Head of caudate nucleus (tissue), 42 donors: ENCODE measurements at regions not wholly inside any gene's neighbourhood (a gene's known extent, or its start where the extent isn't known, plus 50 kb on each side); places are given as distances from the start of the nearest gene placed in this dataset.

Experiments used
- DNase-seq, 42 donors: peaks; one replicate each; pipeline versions ENCODE4 v3.0.0 to v3.0.0-alpha.2; 2020 to 2021; ENCODE audit warnings: mixed read lengths in 7 of 42
- intact Hi-C: fragments of 100-400 bp; cut with DNase I; formaldehyde crosslinking; loops from one replicate; pipeline ENCODE4 v1.15.0; 2022

DNA sequence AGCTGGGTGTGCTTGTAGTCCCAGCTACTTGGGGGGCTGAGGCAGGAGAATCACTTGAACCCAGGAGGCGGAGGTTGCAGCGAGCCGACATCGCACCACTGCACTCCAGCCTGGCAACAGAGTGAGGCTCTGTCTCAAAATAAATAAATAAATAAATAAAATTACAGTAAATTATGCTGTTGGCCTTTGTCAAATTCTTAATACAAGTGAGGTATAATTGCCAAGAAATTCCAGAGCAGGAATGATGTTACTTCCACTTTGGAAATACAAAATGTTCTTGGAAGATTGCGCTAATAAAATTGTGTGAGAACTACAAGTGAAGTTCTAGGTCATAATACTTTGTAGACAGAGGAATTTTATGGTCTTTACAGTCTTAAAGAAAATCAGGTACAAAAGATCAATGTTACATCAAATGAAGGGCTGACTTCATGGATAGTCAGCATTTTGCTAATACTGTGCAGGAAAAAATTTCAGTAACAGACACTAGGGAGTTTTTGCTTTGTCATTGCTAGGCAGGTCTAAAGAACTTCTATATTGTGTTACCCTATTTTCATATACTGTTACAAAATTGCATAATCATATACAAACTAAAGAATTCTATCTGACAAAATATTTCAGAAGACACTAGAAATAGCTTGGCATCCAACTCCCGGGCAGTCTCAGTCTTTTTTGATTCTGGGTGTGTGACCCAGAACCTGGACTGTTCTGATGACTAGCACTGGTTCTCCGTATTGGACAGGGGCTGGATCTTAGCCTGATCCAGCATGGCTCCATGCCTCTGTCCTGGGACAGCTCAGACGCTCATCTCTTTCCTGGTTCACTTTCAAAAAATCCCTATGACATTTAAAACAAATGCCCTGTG is 76.0 kb upstream of the STK17B start:
- intact Hi-C loops, result no loop called here
- no peak for DNase-seq

DNA sequence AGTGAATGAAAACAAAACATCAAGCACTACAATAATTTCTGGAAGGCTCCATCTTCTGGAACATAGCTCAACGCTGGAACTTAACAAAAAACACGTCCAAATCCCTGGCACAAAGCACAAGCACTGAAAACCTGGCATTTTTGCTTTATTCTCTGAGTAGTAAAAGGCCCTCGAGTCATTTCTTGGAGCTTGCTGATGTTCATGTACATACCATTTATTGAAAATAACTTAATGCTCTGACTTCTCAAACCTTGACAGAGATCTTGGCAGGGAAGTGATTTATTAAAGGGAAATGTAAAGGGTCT is 76.5 kb upstream of the STK17B start:
- no peak for DNase-seq

DNA sequence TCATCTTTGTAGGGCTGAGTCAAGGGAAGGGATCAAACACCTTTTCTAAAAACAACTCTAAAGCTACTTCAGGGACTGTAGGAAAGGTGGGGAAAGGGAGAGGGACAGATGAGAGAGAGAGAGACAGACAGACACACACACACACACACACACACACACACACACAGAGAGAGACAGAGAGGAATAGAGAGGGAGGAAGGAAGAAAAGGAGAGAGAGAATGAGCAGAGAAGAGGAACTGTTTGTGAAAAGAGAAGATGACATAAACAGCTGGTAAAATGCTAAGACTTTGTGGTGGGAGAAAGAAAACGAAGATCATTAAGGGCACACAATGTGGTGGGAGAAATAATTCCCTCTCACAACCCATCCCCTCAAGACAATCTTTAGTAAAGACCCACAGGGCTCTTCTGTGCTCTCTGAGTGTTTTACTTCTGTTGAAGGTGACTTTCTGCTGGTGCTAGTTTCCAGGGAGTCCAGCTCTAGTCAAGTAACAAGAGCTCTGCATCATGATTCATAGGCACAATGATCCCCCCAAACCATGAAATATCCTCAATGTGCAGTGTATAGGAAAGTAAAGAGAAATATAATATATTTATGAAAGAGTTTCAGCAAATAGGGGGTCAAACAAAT is 77.2 kb upstream of the STK17B start:
- intact Hi-C loops, result no loop called here
- DNase-seq, result no peak

More for the DNA sequence above, 76.5 kb upstream of the STK17B start:
- intact Hi-C loops, result no loop called here

DNA sequence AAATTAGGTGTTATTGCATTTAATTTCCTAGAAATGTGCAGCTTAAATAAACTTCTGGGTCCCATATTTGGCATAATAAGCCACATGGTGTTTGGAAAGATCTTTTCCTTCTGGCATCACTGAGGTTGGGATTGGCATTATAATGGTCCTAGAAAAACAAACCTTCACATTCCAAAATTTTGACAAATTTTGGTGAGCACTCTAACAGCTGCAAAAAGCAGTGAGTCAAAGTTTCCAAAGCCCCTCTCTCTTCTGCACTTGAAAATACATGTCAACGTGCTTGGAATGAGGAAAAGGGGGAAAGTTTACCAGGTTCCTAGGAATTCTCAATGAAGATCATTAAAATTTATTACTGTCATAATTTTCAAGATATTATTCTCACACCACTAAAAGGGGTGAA is 77.8 kb upstream of the STK17B start:
- intact Hi-C loops, result no loop called here
- DNase-seq, result no peak

DNA sequence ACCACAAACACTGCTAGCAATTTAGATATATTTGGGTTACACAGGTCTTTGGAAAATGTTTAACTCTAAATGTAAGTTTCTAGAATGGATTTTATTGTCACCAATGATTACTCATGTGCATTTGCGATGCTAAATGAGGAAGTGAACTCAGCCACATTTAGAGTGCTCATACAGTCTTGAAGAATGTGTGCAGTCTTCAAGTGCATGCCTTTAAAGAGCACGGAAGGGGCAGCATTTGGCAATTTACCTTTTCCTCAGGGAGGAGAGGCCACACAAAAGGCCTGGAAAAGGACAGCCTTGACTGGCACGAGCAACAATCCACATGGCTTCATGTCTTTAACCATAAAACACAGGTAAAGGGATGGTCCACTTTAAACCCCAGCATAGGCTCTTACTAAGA is 78.5 kb upstream of the STK17B start:
- no peak for DNase-seq
- intact Hi-C loops, result no loop called here

DNA sequence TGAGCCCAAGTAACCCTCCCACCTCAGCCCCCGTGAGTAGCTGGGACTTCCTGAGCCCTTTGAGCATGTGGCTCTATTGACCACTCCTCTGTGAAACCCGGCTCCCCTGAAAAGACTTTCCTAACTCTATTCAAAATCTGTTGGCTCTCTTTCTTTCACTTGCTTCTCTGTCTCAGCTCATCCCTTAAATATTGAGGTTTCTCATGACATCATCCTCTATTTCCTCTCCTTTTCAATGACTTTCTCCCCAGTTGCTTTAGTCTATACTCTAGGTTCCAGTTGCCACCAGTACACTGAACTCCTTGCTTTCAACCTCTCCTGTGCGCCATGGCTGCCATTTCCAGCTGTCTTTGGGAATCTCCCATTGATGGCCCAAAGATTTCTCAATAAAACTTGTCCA is 79.8 kb upstream of the STK17B start:
- DNase-seq, result no peak
- intact Hi-C loops, result no loop called here

DNA sequence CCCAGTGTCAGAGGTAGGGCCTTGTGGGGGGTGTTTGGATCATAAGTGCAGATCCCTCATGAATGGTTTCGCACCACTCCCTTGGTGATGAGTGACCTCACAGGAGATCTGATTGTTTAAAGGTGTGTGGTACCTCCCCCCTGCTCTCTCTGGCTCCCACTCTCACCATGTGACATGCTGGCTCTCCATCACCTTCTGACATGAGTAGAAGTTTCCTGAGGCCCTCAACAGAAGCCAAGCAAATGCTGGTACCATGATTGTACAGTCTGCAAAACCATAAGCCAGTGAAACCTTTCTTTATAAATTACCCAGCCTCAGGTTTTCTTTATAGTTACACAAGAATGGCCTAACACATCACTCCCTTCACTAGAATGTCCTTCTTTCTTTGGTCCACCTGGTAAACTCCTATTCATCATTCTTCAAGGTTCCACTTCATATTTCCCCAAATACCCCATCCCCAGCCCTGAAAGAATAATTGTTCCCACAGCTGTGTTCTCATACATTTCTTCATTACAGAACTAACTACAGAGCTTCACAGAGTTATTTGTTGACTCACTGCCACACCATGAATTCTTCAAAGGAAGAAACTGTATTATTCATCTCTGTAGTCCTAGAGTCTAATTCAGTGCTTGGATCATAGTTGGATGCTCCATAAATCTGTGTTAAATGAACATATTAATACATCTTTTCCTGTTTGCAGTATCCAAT is 81.2 kb upstream of the STK17B start:
- intact Hi-C loops, result no loop called here
- no peak for DNase-seq

DNA sequence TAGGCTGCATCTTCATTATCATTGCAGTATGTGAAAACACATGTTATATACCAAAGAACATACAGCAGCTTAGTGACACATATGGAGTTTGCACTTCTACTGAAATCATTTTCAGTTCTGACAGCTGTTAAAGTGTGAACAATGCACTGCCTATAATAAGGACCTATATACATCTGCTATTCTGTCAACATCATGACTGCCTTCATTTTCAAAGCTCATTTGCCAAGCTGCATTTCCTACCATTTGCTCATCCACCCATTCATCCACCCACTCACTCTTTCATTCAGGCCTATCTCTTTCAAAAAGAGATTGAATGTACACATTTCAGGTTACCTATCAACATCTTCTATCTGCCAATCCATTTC is 81.7 kb upstream of the STK17B start:
- intact Hi-C loops, result no loop called here
- no peak for DNase-seq

DNA sequence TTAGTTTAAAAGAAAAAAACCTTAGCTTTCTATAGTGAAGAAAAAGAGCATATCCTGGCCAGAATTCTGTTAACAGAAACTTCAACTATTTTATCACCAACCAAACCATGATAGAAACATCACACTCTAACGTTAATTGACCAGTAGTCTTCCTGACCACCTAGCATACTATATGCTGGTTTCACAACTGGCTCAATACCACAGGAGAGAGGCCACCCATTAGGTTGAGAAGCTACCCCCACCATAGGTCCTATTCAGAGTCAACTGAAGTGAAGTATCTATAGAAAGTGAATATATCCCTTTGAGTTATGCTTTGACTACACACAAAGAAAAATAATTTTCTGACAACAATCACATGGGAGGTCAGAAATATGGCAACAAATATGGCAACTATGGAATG is 85.2 kb upstream of the STK17B start:
- no peak for DNase-seq
- intact Hi-C loops, result no loop called here

DNA sequence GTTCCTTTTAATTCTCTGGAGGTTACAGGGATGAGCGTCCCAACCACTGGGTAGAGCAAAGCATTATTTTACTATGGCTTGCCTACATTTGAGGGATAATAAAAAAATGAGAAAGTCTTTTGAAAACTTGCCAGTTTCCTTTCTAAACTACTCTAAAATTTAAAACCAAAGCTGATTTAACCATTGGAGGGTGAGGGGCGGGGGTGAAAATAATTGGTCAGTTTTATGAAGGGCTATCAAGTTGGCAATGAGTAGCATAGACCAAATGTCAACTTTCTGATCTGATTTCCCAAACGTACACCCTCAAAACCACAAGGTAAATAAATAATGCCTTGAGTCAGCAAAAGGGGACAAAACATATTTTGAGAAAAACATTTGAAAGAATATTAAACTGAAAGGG is 85.7 kb upstream of the STK17B start:
- no peak for DNase-seq
- intact Hi-C loops, result no loop called here

DNA sequence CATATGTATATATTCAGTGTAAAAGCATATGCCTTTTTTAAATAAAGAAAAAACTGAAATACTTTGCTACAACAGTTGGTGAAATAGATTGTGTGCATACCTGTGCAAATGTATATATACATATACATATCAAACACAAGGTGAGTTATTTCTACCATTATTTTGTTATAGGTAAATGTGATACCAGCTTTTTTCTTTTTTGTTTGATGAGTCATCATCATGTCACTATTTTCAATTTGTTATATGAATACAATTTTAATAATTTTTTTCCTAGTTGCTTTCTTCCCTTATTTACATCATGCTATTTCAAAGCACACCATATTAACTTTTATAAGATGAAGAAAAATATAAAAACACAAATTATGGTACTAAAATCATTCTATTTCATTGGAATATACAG is 87.0 kb upstream of the STK17B start:
- intact Hi-C loops, result no loop called here
- DNase-seq, result no peak

DNA sequence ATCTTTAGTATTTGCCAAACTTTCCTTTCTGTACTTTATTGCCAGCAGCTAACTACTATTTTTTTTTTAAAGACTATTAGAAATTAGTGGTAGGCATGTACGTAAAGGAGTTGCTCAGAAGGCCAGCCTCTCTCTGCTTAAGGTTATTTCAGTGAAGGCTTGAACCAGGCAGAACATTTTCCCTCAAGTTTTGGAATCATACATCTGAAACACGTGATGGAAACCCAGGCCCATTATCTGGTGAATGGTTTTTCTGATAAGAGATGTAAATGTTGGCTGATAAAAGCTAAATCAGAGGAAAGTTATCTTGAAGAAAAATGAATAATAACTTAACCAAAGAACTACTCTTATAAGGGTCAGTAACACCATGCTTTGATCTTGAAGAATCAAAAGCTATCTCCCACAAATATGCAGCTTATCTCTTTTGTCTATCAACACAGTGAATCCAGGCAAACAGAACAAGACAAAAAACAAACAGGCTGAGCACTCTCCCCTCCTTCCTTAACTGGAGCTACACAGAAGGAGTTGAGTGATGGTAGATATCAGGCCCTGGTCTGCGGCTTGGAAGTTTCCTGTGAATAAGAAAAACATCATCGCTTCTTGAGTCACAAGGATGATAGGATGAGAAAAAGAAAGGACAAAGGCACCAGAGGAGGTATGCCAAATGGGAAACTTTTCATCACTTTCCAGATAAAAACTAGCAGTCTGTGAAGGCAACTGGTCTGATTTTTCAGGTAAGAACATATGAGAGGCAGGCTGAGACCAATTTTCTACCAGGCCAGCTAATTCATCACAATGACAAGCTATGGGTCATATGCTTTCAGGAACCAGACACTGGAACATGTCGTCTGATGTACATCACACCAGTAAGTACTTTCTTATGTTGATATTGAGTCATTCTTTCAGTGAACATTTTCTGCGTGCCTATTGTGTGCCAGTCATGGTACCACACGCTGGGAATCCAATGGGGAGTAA is 88.4 kb upstream of the STK17B start:
- DNase-seq, result no peak
- intact Hi-C loops, result no loop called here

DNA sequence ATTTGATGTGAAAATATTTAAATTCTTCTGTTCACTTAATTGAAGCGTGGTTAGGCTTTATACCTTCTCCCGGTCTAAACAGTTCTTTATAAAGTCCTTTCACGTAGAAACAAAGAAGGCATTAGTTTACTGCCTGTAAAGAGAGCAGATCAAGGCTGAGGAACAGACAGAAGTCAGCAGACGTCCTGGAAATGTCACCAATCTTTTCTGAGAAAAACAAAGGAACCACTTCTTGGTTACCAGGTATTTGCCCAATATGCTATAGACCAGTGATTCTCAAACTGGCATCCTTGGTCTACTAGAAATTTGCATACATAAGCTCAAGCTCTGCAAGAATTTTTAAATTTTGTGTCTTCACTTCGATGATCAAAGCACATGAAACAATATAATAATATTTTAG is 89.2 kb upstream of the STK17B start:
- intact Hi-C loops, result no loop called here
- DNase-seq, result no peak

DNA sequence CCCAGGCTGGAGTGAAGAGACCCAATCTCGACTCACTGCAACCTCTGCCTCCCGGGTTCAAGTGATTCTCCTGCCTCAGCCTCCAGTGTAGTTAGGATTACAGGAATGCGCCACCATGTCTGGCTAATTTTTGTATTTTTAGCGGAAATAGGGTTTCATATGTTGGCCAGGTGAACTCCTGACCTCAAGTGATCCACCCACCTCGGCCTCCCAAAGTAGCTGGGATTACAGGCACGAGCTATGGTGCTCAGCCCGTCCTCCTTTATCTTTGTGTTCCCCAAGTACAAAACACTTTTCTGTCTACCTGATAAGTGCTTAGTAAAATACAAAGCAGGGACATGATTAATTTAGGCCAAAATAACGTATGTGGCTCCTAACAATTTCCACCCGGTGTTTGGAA is 91.2 kb upstream of the STK17B start:
- no peak for DNase-seq
- intact Hi-C loops, result no loop called here

DNA sequence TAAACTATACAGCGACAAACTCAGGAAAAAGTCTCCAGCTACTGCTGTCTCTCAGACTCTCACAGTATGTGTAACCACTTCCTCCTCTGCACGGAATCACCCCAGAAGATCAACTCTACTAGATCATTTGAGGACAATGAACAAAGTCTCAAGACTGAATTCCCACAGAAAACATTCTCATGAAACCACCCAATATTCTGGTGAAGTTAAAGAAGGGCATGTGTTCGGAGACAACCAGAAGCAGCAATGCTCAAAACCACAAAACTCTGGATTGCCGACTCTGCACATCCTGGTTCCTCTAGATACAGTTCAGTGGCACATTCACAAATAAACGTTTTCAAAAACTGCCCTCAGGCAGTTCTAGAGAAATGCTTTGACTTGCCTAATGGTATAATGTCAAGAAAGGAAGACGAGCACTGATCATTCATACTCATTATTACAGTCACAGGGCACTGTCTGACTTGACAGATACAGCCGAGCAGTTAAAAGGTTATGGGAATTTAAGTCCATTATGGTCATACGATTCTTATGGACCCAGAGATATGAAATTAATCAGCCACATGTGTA is 91.9 kb upstream of the STK17B start:
- intact Hi-C loops, result no loop called here
- peak in 5 of 42 donors; percentile 10 to 25 (median 20) for DNase-seq

DNA sequence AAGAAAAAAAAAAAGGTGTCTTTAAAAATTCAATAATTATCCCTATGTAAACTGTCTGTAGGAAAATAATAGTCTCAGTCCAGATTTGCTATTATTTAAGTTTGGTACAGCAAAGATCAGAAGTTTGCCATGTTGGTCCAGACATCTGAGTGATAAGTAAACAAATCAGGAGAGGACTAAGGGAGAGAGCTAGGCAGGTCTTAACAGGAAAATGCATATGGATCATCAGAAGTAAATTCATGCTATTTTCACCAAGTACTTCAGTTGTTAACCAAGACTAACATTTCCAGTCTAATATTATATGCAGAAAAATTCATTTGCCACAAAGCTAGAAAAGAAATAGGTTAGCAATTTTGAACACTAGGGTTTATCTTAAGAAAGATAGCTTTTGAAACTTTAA is 95.0 kb upstream of the STK17B start:
- DNase-seq, result no peak
- intact Hi-C loops, result no loop called here

DNA sequence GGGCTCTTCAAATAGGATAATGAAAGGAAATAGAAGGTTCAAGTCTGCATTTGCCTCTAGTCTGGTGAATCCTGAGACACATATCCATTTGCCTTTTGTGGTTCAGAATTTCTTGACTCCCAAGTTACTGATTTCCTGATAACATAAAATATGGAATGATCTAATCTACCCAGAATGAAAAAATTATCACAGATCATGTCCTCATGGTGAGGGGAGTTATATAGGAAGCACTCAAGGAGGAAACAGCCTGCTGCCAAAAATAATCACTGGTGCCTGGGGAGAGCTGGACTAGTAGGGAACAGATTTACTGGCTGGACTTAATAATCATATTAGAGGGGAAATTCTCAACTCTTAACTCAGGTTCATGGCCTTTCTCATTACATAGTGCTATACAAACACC is 95.5 kb upstream of the STK17B start:
- intact Hi-C loops, result no loop called here
- DNase-seq, result no peak

DNA sequence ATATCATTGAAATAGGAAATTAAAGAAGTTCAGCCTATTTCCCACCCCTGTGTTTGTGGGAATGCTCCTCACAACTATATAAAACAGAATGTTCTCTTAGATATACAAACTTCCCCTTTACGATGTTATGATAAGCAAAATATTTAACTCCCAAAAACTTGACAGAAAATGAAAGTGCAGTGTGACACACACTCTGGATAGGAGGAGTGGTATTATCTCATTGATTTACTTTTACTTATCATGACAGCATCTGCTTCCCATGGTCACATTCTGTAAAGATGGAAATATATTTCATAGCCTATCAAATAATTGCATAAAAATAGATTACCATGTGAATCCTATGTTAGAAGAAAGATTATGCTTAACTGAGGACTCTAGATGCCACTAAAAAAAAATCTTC is 96.6 kb upstream of the STK17B start:
- no peak for DNase-seq
- intact Hi-C loops, result no loop called here
